ENCODE measurements at regions not wholly inside any gene's neighbourhood (a gene's known extent, or its start where the extent isn't known, plus 50 kb on each side); places are given as distances from the start of the nearest gene placed in this dataset.
"Not testable (repeated sequence)": the region's sequence is repeated elsewhere in the genome, so short reads cannot be mapped to it uniquely, and the experiment has no call there.

DNA sequence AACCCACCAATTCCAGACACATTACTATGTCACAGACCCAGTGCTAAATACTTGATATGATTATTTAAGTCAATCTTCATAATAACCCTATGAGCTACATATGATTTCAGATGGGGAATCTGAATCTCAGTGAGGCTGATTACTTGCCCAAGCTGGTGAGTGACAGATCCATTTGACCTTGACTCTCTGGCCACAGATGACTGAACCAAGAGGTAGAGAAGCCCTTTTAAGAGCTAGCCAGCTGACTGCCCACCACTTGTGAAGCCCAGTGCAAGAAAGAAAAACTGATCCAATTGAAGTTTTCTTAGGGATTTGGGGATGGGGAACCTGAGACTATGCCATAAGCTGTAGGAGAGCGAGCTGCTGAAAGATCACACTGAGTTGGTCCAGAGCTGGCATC, 124.7 kb upstream of the SPATA12 start:
- Histone ChIP-seq H3K27me3 (ENCODE audit: control insufficient read depth, insufficient read depth, low read length) (no peaks in the 10 kb centered on the region), H3K4me3 (ENCODE audit: low read depth, low read length) (no peak overlapping the region), H3K36me3 (ENCODE audit: control insufficient read depth, insufficient read depth, low read length) (no peaks in the 10 kb centered on the region)
- POLR2A ChIA-PET, result no interaction called here
- DNase-seq (ENCODE audit: low read depth), result no peak
- TF ChIP-seq, protein P1, sequence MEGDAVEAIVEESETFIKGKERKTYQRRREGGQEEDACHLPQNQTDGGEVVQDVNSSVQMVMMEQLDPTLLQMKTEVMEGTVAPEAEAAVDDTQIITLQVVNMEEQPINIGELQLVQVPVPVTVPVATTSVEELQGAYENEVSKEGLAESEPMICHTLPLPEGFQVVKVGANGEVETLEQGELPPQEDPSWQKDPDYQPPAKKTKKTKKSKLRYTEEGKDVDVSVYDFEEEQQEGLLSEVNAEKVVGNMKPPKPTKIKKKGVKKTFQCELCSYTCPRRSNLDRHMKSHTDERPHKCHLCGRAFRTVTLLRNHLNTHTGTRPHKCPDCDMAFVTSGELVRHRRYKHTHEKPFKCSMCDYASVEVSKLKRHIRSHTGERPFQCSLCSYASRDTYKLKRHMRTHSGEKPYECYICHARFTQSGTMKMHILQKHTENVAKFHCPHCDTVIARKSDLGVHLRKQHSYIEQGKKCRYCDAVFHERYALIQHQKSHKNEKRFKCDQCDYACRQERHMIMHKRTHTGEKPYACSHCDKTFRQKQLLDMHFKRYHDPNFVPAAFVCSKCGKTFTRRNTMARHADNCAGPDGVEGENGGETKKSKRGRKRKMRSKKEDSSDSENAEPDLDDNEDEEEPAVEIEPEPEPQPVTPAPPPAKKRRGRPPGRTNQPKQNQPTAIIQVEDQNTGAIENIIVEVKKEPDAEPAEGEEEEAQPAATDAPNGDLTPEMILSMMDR (IDR thresholded peaks at IDR 0.05; ENCODE audit: insufficient read depth, low read depth, low read length), result no peak
- CTCF ChIA-PET, result interaction anchor here (1.1 kb wide), 1 partner anchor 112 kb away, joined by 4 read pairs; no protein-coding TSS in a partner anchor

DNA sequence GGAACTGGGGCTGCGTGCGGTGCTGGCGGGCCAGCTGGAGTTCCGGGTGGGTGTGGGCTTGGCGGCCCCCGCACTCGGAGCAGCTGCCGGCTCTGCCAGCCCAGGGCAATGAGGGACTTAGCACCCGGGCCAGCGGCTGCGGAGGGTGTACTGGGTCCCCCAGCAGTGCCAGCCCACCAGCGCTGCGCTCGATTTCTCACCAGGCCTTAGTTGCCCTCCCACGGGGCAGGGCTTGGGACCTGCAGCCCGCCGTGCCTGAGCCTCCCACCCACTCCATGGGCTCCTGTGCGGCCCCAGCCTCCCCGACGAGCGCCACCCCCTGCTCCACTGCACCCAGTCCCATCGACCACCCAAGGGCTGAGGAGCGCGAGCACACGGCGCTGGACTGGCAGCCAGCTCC, 126.0 kb upstream of the SPATA12 start:
- H3K36me3 ChIP-seq (ENCODE audit: control insufficient read depth, insufficient read depth, low read length); POLR2A ChIA-PET; H3K27me3 ChIP-seq (ENCODE audit: control insufficient read depth, insufficient read depth, low read length); DNase-seq (ENCODE audit: low read depth); CTCF ChIA-PET; H3K4me3 ChIP-seq (ENCODE audit: low read depth, low read length): not testable (repeated sequence)

DNA sequence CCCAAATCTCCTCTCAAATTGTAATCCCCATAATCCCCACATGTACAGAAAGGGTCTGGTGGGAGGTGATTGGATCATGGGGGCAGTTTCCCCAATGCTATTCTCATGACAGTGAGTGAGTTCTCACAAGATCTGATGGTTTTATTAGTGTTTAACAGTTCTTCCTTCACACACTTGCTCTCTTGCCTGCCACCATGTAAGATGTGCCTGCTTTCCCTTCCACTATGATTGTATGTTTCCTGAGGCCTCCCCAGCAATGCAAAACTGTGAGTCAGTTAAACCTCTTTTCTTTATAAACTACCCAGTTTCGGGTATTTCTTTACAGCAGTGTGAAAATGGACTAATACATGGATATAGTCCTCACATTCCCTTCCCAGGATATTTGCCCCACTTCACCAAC, 126.7 kb upstream of the SPATA12 start:
- Histone ChIP-seq H3K36me3 (ENCODE audit: control insufficient read depth, insufficient read depth, low read length) (no peaks in the 10 kb centered on the region), H3K4me3 (ENCODE audit: low read depth, low read length) (no peak overlapping the region), H3K27me3 (ENCODE audit: control insufficient read depth, insufficient read depth, low read length) (no peaks in the 10 kb centered on the region)
- TF ChIP-seq, protein P1 (IDR thresholded peaks at IDR 0.05; ENCODE audit: insufficient read depth, low read depth, low read length), result no peak
- ChIA-PET CTCF (no interaction called here), POLR2A (no interaction called here)
- no peak for DNase-seq (ENCODE audit: low read depth)

GRCh38 chr3:56932866-56933265, 127.6 kb upstream of the SPATA12 start:
- DNase-seq (ENCODE audit: low read depth), result no peak
- ChIA-PET POLR2A (no interaction called here), CTCF (no interaction called here)
- no peaks in the 10 kb centered on the region for H3K36me3 ChIP-seq (ENCODE audit: control insufficient read depth, insufficient read depth, low read length)
- no peaks in the 10 kb centered on the region for H3K27me3 ChIP-seq (ENCODE audit: control insufficient read depth, insufficient read depth, low read length)
- TF ChIP-seq, protein P1 (IDR thresholded peaks at IDR 0.05; ENCODE audit: insufficient read depth, low read depth, low read length), result no peak
- H3K4me3 ChIP-seq (ENCODE audit: low read depth, low read length), result no peak overlapping the region

GRCh38 chr3:56931836-56932235, 128.6 kb upstream of the SPATA12 start:
- no peak overlapping the region for H3K4me3 ChIP-seq (ENCODE audit: low read depth, low read length)
- TF ChIP-seq, protein P1 (IDR thresholded peaks at IDR 0.05; ENCODE audit: insufficient read depth, low read depth, low read length), result no peak
- H3K36me3 ChIP-seq (ENCODE audit: control insufficient read depth, insufficient read depth, low read length), result no peaks in the 10 kb centered on the region
- DNase-seq (ENCODE audit: low read depth), result no peak
- H3K27me3 ChIP-seq (ENCODE audit: control insufficient read depth, insufficient read depth, low read length), result no peaks in the 10 kb centered on the region
- ChIA-PET POLR2A (no interaction called here), CTCF (no interaction called here)

DNA sequence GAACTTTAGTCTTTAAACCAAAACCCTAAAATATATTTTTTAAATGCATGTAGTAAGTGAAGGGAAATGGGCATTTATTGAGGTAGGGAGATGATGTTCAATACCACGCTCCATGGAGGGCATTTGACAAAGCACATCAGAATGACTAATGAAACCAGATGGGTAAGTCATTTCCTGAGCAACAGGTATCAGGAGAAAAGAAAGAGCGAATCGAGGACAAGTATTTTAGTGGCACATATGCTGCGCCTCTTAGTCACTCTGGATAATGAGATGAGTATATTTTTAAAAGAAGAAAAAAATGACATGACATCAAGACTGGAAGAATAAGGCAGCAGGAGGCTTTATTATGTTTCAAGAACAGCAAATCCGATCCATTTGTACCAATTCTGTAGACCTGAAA, 129.0 kb upstream of the ARHGEF3 start:
- no peak for DNase-seq (ENCODE audit: low read depth)
- TF ChIP-seq, protein P1 (IDR thresholded peaks at IDR 0.05; ENCODE audit: insufficient read depth, low read depth, low read length), result no peak
- CTCF ChIA-PET, result interaction anchor here (0.6 kb wide), 1 partner anchor 189 kb away, joined by 3 read pairs; no protein-coding TSS in a partner anchor
- POLR2A ChIA-PET, result no interaction called here
- Histone ChIP-seq H3K4me3 (ENCODE audit: low read depth, low read length) (no peak overlapping the region), H3K27me3 (ENCODE audit: control insufficient read depth, insufficient read depth, low read length) (no peaks in the 10 kb centered on the region), H3K36me3 (ENCODE audit: control insufficient read depth, insufficient read depth, low read length) (no peaks in the 10 kb centered on the region)
